ENCODE measurements at regions not wholly inside any gene's neighbourhood (a gene's known extent, or its start where the extent isn't known, plus 50 kb on each side); places are given as distances from the start of the nearest gene placed in this dataset.

DNA sequence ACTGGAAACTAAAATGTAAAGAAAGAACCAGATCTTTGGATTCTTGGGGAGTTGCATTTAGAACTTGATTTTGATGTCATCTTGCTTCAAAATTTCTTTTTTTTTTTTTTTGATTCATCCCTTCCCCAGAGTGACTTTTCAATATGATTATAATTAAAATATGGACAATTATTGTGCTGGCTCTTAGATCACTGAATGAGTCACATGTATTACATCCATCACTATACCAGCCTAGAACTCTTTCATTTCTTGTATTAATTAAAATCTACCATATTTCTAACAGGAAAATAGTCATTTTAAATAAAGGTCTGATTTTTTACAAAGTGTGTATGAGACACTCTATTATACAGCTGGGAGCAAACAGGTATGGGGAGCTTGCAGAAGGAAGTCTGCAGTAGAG is 269.5 kb upstream of the AKR1E2 start:
- Mint-ChIP-seq H3K4me3 (no peak overlapping the region), H3K36me3 (ENCODE audit: insufficient read depth in 2 of 2) (peaks cover 0 to 1% of the 10 kb centered on the region in 2 donors), H3K9me3 (peaks cover 0 to 2% of the 10 kb centered on the region in 2 donors), H3K27ac (no peak overlapping the region), H3K4me1 (ENCODE audit: low read depth) (no peaks in the 10 kb centered on the region), H3K27me3 (ENCODE audit: low read depth) (peaks cover 14% of the 10 kb centered on the region)
- DNase-seq: no peak
- ATAC-seq (replicated peaks in 1 of 2): no peak

DNA sequence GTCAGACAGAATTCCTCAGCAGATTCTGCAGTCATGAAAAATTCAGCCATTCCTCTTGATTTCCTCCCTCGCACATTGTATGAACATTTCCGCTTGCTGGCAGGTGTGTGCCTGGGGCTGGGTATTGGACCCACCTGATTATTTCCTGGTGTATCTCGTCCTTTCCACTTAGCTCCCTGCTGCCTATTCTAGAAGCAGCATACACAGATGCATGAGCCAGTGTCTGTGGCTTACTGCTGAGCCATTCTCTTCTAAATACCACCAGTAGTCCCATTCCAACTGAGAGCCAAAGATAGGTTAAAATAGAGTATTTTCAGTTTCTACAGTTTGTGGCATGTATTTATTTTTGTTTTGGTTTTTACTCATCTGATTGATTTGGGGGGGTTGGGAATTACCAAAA is 270.1 kb upstream of the AKR1E2 start:
- ATAC-seq (replicated peaks in 1 of 2) (no peak), DNase-seq (no peak)
- H3K4me3 Mint-ChIP-seq: no peak overlapping the region
- peaks cover 14% of the 10 kb centered on the region for H3K27me3 Mint-ChIP-seq (ENCODE audit: low read depth)
- H3K4me1 Mint-ChIP-seq (ENCODE audit: low read depth): no peaks in the 10 kb centered on the region
- no peak overlapping the region for H3K27ac Mint-ChIP-seq
- peaks cover 0 to 2% of the 10 kb centered on the region in 2 donors for H3K9me3 Mint-ChIP-seq
- H3K36me3 Mint-ChIP-seq (ENCODE audit: insufficient read depth in 2 of 2): peaks cover 0 to 1% of the 10 kb centered on the region in 2 donors

DNA sequence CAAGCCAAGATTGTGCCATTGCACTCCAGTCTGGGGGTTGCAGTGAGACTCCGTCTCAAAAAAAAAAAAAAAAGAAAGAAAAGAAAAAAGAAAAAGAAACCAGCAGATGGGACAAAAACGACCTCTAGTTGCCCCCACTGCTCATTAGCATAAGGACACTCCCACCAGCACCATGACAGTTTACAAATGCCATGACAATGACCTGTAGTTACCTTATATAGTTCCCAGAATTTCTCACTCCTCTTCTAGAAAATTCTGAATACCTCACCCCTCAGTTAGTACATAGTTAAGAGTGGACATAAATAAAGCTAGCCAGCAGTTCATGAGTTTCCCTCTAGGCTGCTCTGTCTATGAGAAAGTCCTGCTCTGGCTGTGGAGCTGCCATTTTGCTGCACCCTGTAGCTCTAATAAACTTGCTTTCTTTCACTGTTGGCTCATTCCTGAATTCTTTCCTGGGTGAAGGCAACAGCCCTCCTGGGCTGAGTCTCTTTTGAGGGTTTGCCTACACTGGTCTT is 276.8 kb upstream of the AKR1E2 start:
- H3K9me3 Mint-ChIP-seq: no peaks in the 10 kb centered on the region
- peaks cover 10% of the 10 kb centered on the region for H3K4me1 Mint-ChIP-seq (ENCODE audit: low read depth)
- ATAC-seq (replicated peaks in 1 of 2) (no peak), DNase-seq (no peak)
- H3K27me3 Mint-ChIP-seq (ENCODE audit: low read depth): peaks cover 30% of the 10 kb centered on the region
- H3K27ac Mint-ChIP-seq: no peak overlapping the region
- H3K4me3 Mint-ChIP-seq: no peak overlapping the region
- no peaks in the 10 kb centered on the region for H3K36me3 Mint-ChIP-seq (ENCODE audit: insufficient read depth in 2 of 2)

DNA sequence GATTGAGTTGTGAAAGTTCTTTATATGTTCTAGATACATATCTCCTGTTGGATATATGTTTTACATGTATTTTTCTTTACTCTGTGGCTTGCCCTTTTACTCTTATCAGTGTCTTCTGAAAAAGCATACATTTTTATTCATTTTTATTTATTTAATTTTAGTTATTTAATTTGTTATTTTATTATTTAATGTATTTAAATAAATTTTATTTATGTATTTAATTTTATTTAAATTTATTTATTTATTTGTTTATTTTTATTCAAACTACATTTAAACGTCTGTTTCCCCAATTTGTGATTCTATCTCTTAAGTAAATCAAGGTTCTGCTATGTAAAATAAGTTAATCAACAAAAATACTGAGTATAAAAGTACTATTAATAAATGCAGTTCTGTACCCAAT is 279.1 kb upstream of the AKR1E2 start:
- no peaks in the 10 kb centered on the region for H3K9me3 Mint-ChIP-seq
- H3K4me3 Mint-ChIP-seq: peak overlapping the region in 1 of 2 donors; percentile 13
- peaks cover 26% of the 10 kb centered on the region for H3K27me3 Mint-ChIP-seq (ENCODE audit: low read depth)
- H3K27ac Mint-ChIP-seq: peak overlapping the region; percentile 21
- DNase-seq (no peak), ATAC-seq (replicated peaks in 1 of 2) (no peak)
- no peaks in the 10 kb centered on the region for H3K36me3 Mint-ChIP-seq (ENCODE audit: insufficient read depth in 2 of 2)
- H3K4me1 Mint-ChIP-seq (ENCODE audit: low read depth): peaks cover 10% of the 10 kb centered on the region

DNA sequence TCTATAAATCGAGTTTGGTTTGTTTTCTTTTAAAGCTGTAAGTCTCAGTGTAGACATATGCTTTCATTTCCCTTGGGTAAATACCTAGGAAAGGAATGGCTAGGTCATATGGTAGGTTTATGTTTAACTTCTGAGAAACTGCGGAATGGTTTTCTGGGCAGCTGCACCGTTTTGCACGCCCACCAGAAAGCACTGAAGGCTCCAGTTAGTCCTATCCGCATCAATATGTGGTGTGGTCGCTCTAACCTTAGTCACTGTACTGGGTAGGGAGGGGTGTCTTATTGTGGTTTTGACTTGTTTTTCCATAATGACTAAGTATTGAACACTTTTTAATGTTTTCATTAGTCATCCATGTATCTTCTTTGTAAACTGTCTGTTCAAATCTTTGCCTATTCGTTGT is 279.5 kb upstream of the AKR1E2 start:
- no peaks in the 10 kb centered on the region for H3K9me3 Mint-ChIP-seq
- peak overlapping the region in 1 of 2 donors; percentile 13 for H3K4me3 Mint-ChIP-seq
- no peaks in the 10 kb centered on the region for H3K36me3 Mint-ChIP-seq (ENCODE audit: insufficient read depth in 2 of 2)
- ATAC-seq (replicated peaks in 1 of 2) (peak; percentile 98 to 99), DNase-seq (peak; percentile 39 to 45)
- H3K4me1 Mint-ChIP-seq (ENCODE audit: low read depth): peaks cover 10% of the 10 kb centered on the region
- peaks cover 26% of the 10 kb centered on the region for H3K27me3 Mint-ChIP-seq (ENCODE audit: low read depth)
- H3K27ac Mint-ChIP-seq: peak overlapping the region; percentile 21

DNA sequence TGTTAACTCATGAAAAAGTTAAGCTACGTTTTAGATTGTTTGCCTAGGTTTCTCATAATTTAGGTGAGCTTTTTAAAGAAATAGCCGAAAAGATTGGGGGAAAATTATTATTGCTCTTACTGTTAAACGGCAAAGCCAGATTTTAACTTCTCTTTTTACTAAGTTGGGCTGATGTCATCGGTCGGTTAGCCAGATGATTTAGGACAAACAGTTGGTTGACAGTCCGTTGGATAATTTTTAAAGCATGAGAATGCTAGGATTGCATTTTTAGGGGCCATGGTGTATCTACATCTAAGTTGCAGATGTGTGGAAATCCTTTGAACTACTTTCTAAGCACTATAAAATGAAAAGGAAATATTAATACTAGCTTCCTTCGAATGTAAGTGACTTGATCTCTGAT is 280.9 kb upstream of the AKR1E2 start:
- peaks cover 0 to 4% of the 10 kb centered on the region in 2 donors for H3K9me3 Mint-ChIP-seq
- peaks cover 30% of the 10 kb centered on the region for H3K27me3 Mint-ChIP-seq (ENCODE audit: low read depth)
- peaks cover 10% of the 10 kb centered on the region for H3K4me1 Mint-ChIP-seq (ENCODE audit: low read depth)
- no peak for ATAC-seq (replicated peaks in 1 of 2)
- H3K36me3 Mint-ChIP-seq (ENCODE audit: insufficient read depth in 2 of 2): peaks cover 0 to 2% of the 10 kb centered on the region in 2 donors
- no peak for DNase-seq
- no peak overlapping the region for H3K27ac Mint-ChIP-seq
- no peak overlapping the region for H3K4me3 Mint-ChIP-seq

DNA sequence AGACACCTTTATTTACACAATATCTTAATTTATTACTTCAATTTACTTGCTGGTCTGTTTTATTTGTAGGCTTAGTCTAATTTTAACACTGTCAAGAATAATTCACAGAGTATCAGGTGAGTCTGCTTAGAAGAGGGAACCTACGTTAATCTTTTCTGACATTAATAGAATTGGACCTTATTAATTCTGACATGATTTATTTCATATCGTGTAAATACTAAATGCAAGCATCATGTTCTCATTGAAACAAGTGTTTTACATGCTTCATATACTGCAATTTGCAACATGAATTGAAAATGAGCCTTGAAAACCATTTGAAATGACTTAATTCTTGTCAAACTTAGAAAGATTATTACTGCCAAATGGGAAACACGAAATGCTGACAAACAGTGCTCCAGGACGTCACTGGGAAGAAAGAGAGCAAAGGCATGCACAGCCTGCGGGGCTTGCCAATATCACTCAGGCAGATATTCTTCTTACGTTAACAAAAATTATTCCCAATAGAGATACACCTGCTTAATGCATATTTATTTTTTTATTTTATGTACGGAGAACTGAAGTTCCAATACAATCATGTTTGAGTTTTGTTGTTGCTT is 282.0 kb upstream of the AKR1E2 start:
- Mint-ChIP-seq H3K9me3 (peaks cover 0 to 4% of the 10 kb centered on the region in 2 donors), H3K4me3 (no peak overlapping the region), H3K27ac (no peak overlapping the region), H3K27me3 (ENCODE audit: low read depth) (peaks cover 30% of the 10 kb centered on the region), H3K36me3 (ENCODE audit: insufficient read depth in 2 of 2) (peaks cover 0 to 2% of the 10 kb centered on the region in 2 donors), H3K4me1 (ENCODE audit: low read depth) (peaks cover 10% of the 10 kb centered on the region)
- DNase-seq (no peak), ATAC-seq (replicated peaks in 1 of 2) (no peak)

DNA sequence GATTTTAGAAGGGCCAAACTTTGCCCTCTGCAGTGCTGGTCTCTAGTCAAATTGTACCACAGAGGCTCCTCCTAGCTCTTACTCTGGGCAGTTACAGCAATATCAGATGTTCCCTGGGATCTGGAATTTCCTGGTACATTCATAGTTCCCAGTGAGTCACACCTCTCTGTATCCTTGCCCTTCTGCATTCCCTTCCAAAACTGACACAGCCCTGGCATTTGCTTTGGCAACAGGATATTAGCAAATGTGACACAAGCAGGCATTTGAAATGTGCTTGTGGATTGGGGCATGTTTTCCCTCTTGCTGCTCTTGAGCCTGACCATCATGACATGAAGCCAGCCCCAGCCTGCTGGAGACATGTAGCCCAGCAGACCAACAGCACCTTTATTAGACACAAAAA is 284.7 kb upstream of the AKR1E2 start:
- H3K27me3 Mint-ChIP-seq (ENCODE audit: low read depth): peaks cover 32% of the 10 kb centered on the region

DNA sequence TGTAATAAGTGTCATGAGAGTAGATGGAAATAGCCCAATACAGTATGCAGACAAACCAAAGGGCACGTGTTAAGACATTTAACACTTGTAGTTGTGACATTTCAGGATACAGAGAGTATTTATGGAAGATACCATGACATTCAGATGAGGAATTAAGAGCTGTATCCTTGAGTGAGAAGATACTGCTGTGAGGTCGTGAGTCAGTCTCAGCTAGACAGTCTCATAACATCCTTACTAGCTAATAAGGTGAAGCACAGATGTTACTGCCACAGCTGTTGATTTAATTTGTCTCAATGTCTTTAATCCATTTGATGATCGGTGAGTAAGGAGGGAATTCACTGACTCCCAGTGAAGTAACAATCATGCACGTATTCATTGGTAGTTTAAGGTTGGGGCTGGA is 288.0 kb upstream of the AKR1E2 start:
- ATAC-seq (replicated peaks in 1 of 2) (no peak), DNase-seq (no peak)
- Mint-ChIP-seq H3K27me3 (ENCODE audit: low read depth) (peaks cover 11% of the 10 kb centered on the region), H3K4me3 (no peak overlapping the region), H3K27ac (no peak overlapping the region), H3K36me3 (ENCODE audit: insufficient read depth in 2 of 2) (peaks cover 0 to 2% of the 10 kb centered on the region in 2 donors), H3K4me1 (ENCODE audit: low read depth) (no peaks in the 10 kb centered on the region), H3K9me3 (peaks cover 0 to 7% of the 10 kb centered on the region in 2 donors)

More for the DNA sequence above, 284.7 kb upstream of the AKR1E2 start:
- peaks cover 0 to 2% of the 10 kb centered on the region in 2 donors for H3K36me3 Mint-ChIP-seq (ENCODE audit: insufficient read depth in 2 of 2)
- peaks cover 3% of the 10 kb centered on the region for H3K4me1 Mint-ChIP-seq (ENCODE audit: low read depth)
- H3K9me3 Mint-ChIP-seq: peaks cover 0 to 7% of the 10 kb centered on the region in 2 donors
- ATAC-seq (replicated peaks in 1 of 2) (no peak), DNase-seq (no peak)
- no peak overlapping the region for H3K4me3 Mint-ChIP-seq
- H3K27ac Mint-ChIP-seq: no peak overlapping the region

DNA sequence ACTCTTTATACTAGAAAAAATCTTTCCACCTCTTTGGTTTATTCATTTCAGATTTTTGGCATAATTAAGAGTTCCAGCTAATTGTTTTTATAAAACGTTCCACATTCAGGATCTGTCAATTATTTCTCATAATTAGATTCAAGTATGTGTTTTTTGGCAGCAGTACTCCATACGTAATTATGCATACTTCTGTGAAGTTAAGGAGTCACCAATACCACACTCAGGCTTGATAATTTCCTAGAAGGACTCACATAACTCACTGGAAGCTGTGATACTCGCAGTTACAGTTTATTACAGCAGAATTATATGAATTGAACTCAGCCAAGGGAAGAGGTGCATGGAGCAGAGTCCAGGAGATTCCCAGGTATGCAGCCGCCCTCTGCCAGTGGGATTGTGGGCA is 290.5 kb upstream of the AKR1E2 start:
- H3K4me3 Mint-ChIP-seq: no peak overlapping the region
- no peaks in the 10 kb centered on the region for H3K4me1 Mint-ChIP-seq (ENCODE audit: low read depth)
- H3K27me3 Mint-ChIP-seq (ENCODE audit: low read depth): peaks cover 13% of the 10 kb centered on the region
- no peaks in the 10 kb centered on the region for H3K36me3 Mint-ChIP-seq (ENCODE audit: insufficient read depth in 2 of 2)
- no peak overlapping the region for H3K27ac Mint-ChIP-seq
- ATAC-seq (replicated peaks in 1 of 2): no peak
- no peak for DNase-seq
- peaks cover 0 to 4% of the 10 kb centered on the region in 2 donors for H3K9me3 Mint-ChIP-seq

DNA sequence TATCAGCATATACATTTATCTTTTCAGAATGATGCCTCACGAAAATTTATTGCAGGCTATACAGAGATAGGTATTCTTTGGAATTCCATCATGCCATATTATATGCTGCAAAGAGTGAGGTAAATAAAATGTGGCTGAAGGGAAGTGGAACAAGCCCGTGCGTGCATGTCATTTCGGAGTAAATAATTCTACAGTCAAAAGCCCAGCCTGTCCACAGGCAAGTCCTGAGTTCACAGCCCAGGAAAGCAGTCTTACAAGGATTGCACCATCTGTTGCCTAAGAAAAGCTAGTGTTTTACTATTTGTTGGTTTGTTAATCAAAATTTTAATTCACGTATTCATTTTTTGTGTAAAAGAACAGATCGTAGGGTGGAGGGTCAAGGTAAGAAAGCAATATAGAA is 292.4 kb upstream of the AKR1E2 start:
- Mint-ChIP-seq H3K9me3 (peaks cover 0 to 3% of the 10 kb centered on the region in 2 donors), H3K27me3 (ENCODE audit: low read depth) (peaks cover 21% of the 10 kb centered on the region), H3K4me1 (ENCODE audit: low read depth) (no peaks in the 10 kb centered on the region), H3K27ac (no peak overlapping the region), H3K4me3 (no peak overlapping the region), H3K36me3 (ENCODE audit: insufficient read depth in 2 of 2) (no peaks in the 10 kb centered on the region)
- no peak for ATAC-seq (replicated peaks in 1 of 2)
- DNase-seq: no peak

DNA sequence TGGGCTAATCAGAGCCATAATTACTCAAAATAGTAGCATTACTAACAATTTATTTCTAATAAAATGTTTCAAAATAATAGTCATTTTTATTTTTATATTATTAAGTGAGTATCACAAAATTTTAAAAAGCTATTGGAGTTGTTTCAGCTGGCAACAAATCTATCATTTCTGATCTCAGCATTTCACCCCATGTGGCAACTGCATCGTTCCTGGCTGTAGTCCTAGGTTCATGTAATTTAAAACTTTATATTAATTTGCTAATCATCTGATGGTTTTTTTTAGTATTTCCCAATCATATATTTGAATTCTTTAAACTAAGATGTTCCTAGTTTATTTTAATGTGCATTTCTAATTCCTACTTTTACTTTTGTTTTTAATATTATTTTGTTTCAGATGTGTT is 293.0 kb upstream of the AKR1E2 start:
- Mint-ChIP-seq H3K9me3 (peaks cover 0 to 3% of the 10 kb centered on the region in 2 donors), H3K4me1 (ENCODE audit: low read depth) (no peaks in the 10 kb centered on the region), H3K27ac (no peak overlapping the region), H3K36me3 (ENCODE audit: insufficient read depth in 2 of 2) (no peaks in the 10 kb centered on the region), H3K4me3 (no peak overlapping the region), H3K27me3 (ENCODE audit: low read depth) (peaks cover 21% of the 10 kb centered on the region)
- ATAC-seq (replicated peaks in 1 of 2) (no peak), DNase-seq (no peak)

DNA sequence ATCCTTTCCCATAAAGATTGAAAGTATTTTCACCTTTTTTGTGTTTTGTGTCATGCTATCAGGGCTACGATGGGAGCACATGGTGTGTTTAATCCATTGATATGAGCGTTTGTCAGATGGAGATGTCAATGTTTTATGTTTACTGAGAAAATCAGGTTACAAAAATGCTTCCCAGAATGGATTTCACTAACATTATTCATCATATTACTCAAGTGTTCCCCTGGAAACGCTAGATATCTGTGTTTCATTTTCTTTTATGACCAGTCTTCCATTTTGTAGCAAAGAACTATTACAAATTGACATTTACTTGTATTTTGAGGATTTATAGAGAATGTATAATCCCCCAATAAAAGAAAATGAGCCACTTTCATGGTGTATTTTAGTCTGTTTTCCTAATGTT is 293.5 kb upstream of the AKR1E2 start:
- Mint-ChIP-seq H3K27me3 (ENCODE audit: low read depth) (peaks cover 23% of the 10 kb centered on the region), H3K4me1 (ENCODE audit: low read depth) (no peaks in the 10 kb centered on the region), H3K9me3 (peaks cover 0 to 3% of the 10 kb centered on the region in 2 donors), H3K27ac (no peak overlapping the region), H3K4me3 (no peak overlapping the region), H3K36me3 (ENCODE audit: insufficient read depth in 2 of 2) (no peaks in the 10 kb centered on the region)
- ATAC-seq (replicated peaks in 1 of 2): no peak
- no peak for DNase-seq

DNA sequence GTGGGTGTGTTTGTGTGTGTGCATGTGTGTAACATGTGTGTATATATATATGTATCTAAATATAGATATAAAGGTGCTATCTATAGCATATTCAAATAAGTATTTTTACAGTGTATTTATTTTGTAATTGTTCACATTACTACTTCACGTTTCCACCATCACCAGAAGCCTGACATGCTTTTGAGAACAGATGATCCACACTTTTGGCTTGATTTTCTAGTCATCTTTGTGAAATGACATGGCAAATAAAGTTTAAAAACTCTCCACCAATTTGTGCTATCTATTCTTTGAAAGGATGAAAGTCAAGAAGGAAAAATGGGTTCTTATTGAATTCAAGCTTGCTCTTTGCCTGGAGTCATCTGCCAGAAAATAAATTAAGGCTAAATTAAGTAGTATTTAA is 294.0 kb upstream of the AKR1E2 start:
- no peaks in the 10 kb centered on the region for H3K36me3 Mint-ChIP-seq (ENCODE audit: insufficient read depth in 2 of 2)

More for the DNA sequence above, 294.0 kb upstream of the AKR1E2 start:
- Mint-ChIP-seq H3K4me3 (no peak overlapping the region), H3K27me3 (ENCODE audit: low read depth) (peaks cover 27% of the 10 kb centered on the region), H3K4me1 (ENCODE audit: low read depth) (no peaks in the 10 kb centered on the region), H3K9me3 (no peaks in the 10 kb centered on the region), H3K27ac (no peak overlapping the region)
- DNase-seq (no peak), ATAC-seq (replicated peaks in 1 of 2) (no peak)
